Transverse colon (tissue), 4 donors: ENCODE measurements at regions not wholly inside any gene's neighbourhood (a gene's known extent, or its start where the extent isn't known, plus 50 kb on each side); places are given as distances from the start of the nearest gene placed in this dataset.

Source experiments
- DNase-seq: peaks from one replicate; pipeline ENCODE4 v3.0.0-alpha.2; 2019
- H3K27ac ChIP-seq, 4 donors: fragments of 200-600 bp; sonication (generic); 2 replicates each; pipeline ENCODE4 v1.5.1; 2016 to 2018; ENCODE audit warnings: inconsistent platforms in 4 of 4
- H3K27me3 ChIP-seq: fragments of 200-600 bp; sonication (generic); 2 replicates; pipeline ENCODE4 v1.5.1; 2017; ENCODE audit warnings: inconsistent platforms
- H3K36me3 ChIP-seq, 4 donors: fragments of 200-600 bp; sonication (generic); 2 replicates each; pipeline ENCODE4 v1.5.1; 2017 to 2019; ENCODE audit warnings: inconsistent platforms in 4 of 4
- H3K4me1 ChIP-seq, 4 donors: fragments of 200-600 bp; sonication (generic); 2 replicates each; pipeline ENCODE4 v1.5.1; 2017 to 2020; ENCODE audit warnings: inconsistent platforms in 4 of 4
- H3K4me3 ChIP-seq, 4 donors: fragments of 200-600 bp; sonication (generic); 1 replicate in 1 of 4; 2 replicates in 3 of 4; pipeline versions ENCODE4 v1.5.1 to v1.6.1; 2017 to 2019; ENCODE audit warnings: inconsistent platforms in 4 of 4
- H3K9me3 ChIP-seq, 2 donors: fragments of 200-600 bp; sonication (generic); 2 replicates each; pipeline ENCODE4 v1.5.1; 2017 to 2019; ENCODE audit warnings: inconsistent platforms in 2 of 2
- CTCF ChIP-seq, 5 experiments: fragments of 200-600 bp in 3 of 5; fragments of 450-650 bp in 2 of 5; sonication (generic) in 3 of 5; IDR thresholded peaks; 1 replicate in 2 of 5; 2 replicates in 3 of 5; pipeline ENCODE4 v1.5.1; 2016 to 2017; ENCODE audit warnings: antibody characterized with exemption in 5 of 5, inconsistent platforms in 3 of 5, mild to moderate bottlenecking in 2 of 5, moderate library complexity in 1 of 5
- EP300 ChIP-seq: sonication (generic); formaldehyde crosslinking; IDR thresholded peaks from one replicate; pipeline ENCODE4 v1.6.1; 2017; ENCODE audit warnings: antibody characterized with exemption, low read depth
- POLR2A ChIP-seq: fragments of 450-650 bp; IDR thresholded peaks from one replicate; pipeline ENCODE4 v1.6.1; 2016; ENCODE audit warnings: antibody characterized with exemption, mild to moderate bottlenecking, moderate library complexity
- POLR2AphosphoS5 ChIP-seq, 3 donors: sonication (generic); formaldehyde crosslinking; IDR thresholded peaks; one replicate each; pipeline ENCODE4 v1.6.1; 2016; ENCODE audit warnings: antibody characterized with exemption in 3 of 3
- WGBS, 2 donors: methylation state at CpG; one replicate each; pipeline ENCODE4 v1.1.5; 2018; ENCODE audit warnings: low coverage in 1 of 2; 5-methylcytosine and 5-hydroxymethylcytosine counted together
- in situ Hi-C, 4 donors: fragments of 200-750 bp; cut with MboI; loops; one replicate each; pipeline versions ENCODE4 v1.15.0 to v1.15.1; 2017; ENCODE audit warnings: low sequenced_read_pairs in 3 of 4, low pct_ligation_motif_present in 1 of 4, low pct_unique_long_range_greater_than_20kb in 1 of 4
- intact Hi-C: fragments of 100-400 bp; cut with DNase I; formaldehyde crosslinking; loops from one replicate; pipeline ENCODE4 v1.15.1; 2023; ENCODE audit warnings: low total_unique reads

- Histone ChIP-seq H3K27ac (no peak overlapping the region), H3K27me3 (no peaks in the 10 kb centered on the region), H3K4me3 (no peak overlapping the region), H3K36me3 (no peaks in the 10 kb centered on the region), H3K9me3 (no peaks in the 10 kb centered on the region), H3K4me1 (peaks cover 0 to 7% (median 0%) of the 10 kb centered on the region in 4 donors)
- DNase-seq, result no peak
- no peak for TF ChIP-seq CTCF (IDR thresholded peaks at IDR 0.05)
- no peak for TF ChIP-seq EP300
- 59% methylated on average over 5 of the region's 5 CpGs; no CpG with 5 or more reads in 1 of the 2 donors for WGBS, 2 donors
- in situ Hi-C loops (no loop called here), intact Hi-C loops (no loop called here)
Measured at GRCh38 chrX:68982476-68982875, 153.7 kb downstream of the EFNB1 start.

- H3K36me3 ChIP-seq, result no peaks in the 10 kb centered on the region
- H3K9me3 ChIP-seq, result no peaks in the 10 kb centered on the region
- WGBS, 2 donors, result 85% methylated on average over 9 of the region's 9 CpGs; no CpG with 5 or more reads in 1 of the 2 donors
- in situ Hi-C loops (no loop called here), intact Hi-C loops (no loop called here)
- TF ChIP-seq CTCF (IDR thresholded peaks at IDR 0.05), result no peak
- TF ChIP-seq POLR2AphosphoS5 (IDR thresholded peaks at IDR 0.05), result no peak
- no peak for TF ChIP-seq POLR2A
- TF ChIP-seq EP300, result no peak
- no peak for DNase-seq
- no peak overlapping the region for H3K4me3 ChIP-seq
- peaks cover 0 to 7% (median 0%) of the 10 kb centered on the region in 4 donors for H3K4me1 ChIP-seq
- no peaks in the 10 kb centered on the region for H3K27me3 ChIP-seq
- no peak overlapping the region for H3K27ac ChIP-seq
Measured at GRCh38 chrX:68980906-68981616, 152.2 kb downstream of the EFNB1 start.

GRCh38 chrX:68978655-68979054, 149.8 kb downstream of the EFNB1 start:
- no peaks in the 10 kb centered on the region for H3K27me3 ChIP-seq
- no peak for TF ChIP-seq POLR2AphosphoS5 (IDR thresholded peaks at IDR 0.05)
- TF ChIP-seq EP300, result no peak
- no peak for TF ChIP-seq CTCF (IDR thresholded peaks at IDR 0.05)
- TF ChIP-seq POLR2A, result no peak
- no peaks in the 10 kb centered on the region for H3K36me3 ChIP-seq
- H3K27ac ChIP-seq, result no peak overlapping the region
- H3K4me3 ChIP-seq, result no peak overlapping the region
- intact Hi-C loops (loop anchor here (5.0 kb wide), 1 partner anchor 1099 kb away; no protein-coding TSS in a partner anchor), in situ Hi-C loops (no loop called here)
- H3K4me1 ChIP-seq, result peaks cover 0 to 7% (median 0%) of the 10 kb centered on the region in 4 donors
- H3K9me3 ChIP-seq, result no peaks in the 10 kb centered on the region
- no peak for DNase-seq
- 23% methylated on average over 1 of the region's 1 CpG; no CpG with 5 or more reads in 1 of the 2 donors for WGBS, 2 donors

GRCh38 chrX:68978255-68978654, 149.4 kb downstream of the EFNB1 start:
- Histone ChIP-seq H3K27me3 (no peaks in the 10 kb centered on the region), H3K36me3 (no peaks in the 10 kb centered on the region), H3K9me3 (no peaks in the 10 kb centered on the region), H3K4me3 (no peak overlapping the region), H3K4me1 (peaks cover 0 to 7% (median 0%) of the 10 kb centered on the region in 4 donors), H3K27ac (no peak overlapping the region)
- TF ChIP-seq POLR2A (no peak), POLR2AphosphoS5 (IDR thresholded peaks at IDR 0.05) (no peak), EP300 (no peak)
- intact Hi-C loops, result loop anchor here (5.0 kb wide), 1 partner anchor 1099 kb away; no protein-coding TSS in a partner anchor
- no peak for DNase-seq
- in situ Hi-C loops, result no loop called here
- 48% methylated on average over 7 of the region's 7 CpGs; no CpG with 5 or more reads in 1 of the 2 donors for WGBS, 2 donors
